Activated T-cell treated with anti-CD3 and anti-CD28 coated beads, Interleukin-2, amount 50 U/mL, for 72 hours (primary cell): ENCODE measurements at regions not wholly inside any gene's neighbourhood (a gene's known extent, or its start where the extent isn't known, plus 50 kb on each side); places are given as distances from the start of the nearest gene placed in this dataset.

ENCODE experiments used
- ATAC-seq, 2 donors: fragments of 150-1000 bp; cut with Tn5 transposase; replicated peaks in 1 of 2; 2 replicates each; pipeline ENCODE4 v1.10.0; 2021; ENCODE audit warnings: moderate library complexity in 2 of 2, mild to moderate bottlenecking in 1 of 2
- DNase-seq, 2 donors: peaks; one replicate each; pipeline ENCODE4 v3.0.0; 2021 to 2022; ENCODE audit warnings: mixed read lengths in 1 of 2
- H3K27ac Mint-ChIP-seq: one replicate; pipeline ENCODE4 v1.8.0; 2022; ENCODE audit warnings: mild to moderate bottlenecking, moderate library complexity, mixed read lengths
- H3K27me3 Mint-ChIP-seq: one replicate; pipeline ENCODE4 v1.8.0; 2022; ENCODE audit warnings: low read depth, mixed read lengths
- H3K36me3 Mint-ChIP-seq, 2 donors: one replicate each; pipeline ENCODE4 v1.8.0; 2022; ENCODE audit warnings: mixed read lengths in 2 of 2, mild to moderate bottlenecking in 1 of 2; ENCODE audit not compliant: insufficient read depth in 2 of 2
- H3K4me1 Mint-ChIP-seq: one replicate; pipeline ENCODE4 v1.8.0; 2022; ENCODE audit warnings: low read depth, mixed read lengths
- H3K4me3 Mint-ChIP-seq, 2 donors: one replicate each; pipeline ENCODE4 v1.8.0; 2022; ENCODE audit warnings: mild to moderate bottlenecking in 2 of 2, mixed read lengths in 2 of 2, moderate library complexity in 2 of 2
- H3K9me3 Mint-ChIP-seq, 2 donors: one replicate each; pipeline ENCODE4 v1.8.0; 2022; ENCODE audit warnings: mixed read lengths in 2 of 2

- Mint-ChIP-seq H3K36me3 (peaks cover 1 to 2% of the 10 kb centered on the region in 2 donors), H3K4me1 (no peaks in the 10 kb centered on the region), H3K9me3 (peaks cover 3 to 5% of the 10 kb centered on the region in 2 donors), H3K4me3 (no peak overlapping the region), H3K27ac (no peak overlapping the region), H3K27me3 (no peaks in the 10 kb centered on the region)
- ATAC-seq: no peak
- no peak for DNase-seq
Measured at GRCh38 chr7:52129278-52129677, 812.7 kb upstream of the COBL start.

GRCh38 chr7:52120912-52121311 lies 804.3 kb upstream of the COBL start:
- no peaks in the 10 kb centered on the region for H3K4me1 Mint-ChIP-seq
- peaks cover 1% of the 10 kb centered on the region in 2 donors for H3K36me3 Mint-ChIP-seq
- DNase-seq (no peak), ATAC-seq (no peak)
- no peak overlapping the region for H3K4me3 Mint-ChIP-seq
- H3K9me3 Mint-ChIP-seq: peaks cover 4% of the 10 kb centered on the region in 2 donors
- H3K27ac Mint-ChIP-seq: no peak overlapping the region
- H3K27me3 Mint-ChIP-seq: no peaks in the 10 kb centered on the region

- H3K9me3 Mint-ChIP-seq: peaks cover 1 to 3% of the 10 kb centered on the region in 2 donors
- DNase-seq (no peak), ATAC-seq (no peak)
- no peak overlapping the region for H3K27ac Mint-ChIP-seq
- no peaks in the 10 kb centered on the region for H3K4me1 Mint-ChIP-seq
- H3K27me3 Mint-ChIP-seq: no peaks in the 10 kb centered on the region
- H3K4me3 Mint-ChIP-seq: no peak overlapping the region
- peaks cover 0 to 1% of the 10 kb centered on the region in 2 donors for H3K36me3 Mint-ChIP-seq
Measured at GRCh38 chr7:52119537-52119936, 802.9 kb upstream of the COBL start.

- Mint-ChIP-seq H3K4me3 (no peak overlapping the region), H3K9me3 (peaks cover 1 to 6% of the 10 kb centered on the region in 2 donors), H3K27me3 (no peaks in the 10 kb centered on the region), H3K27ac (no peak overlapping the region), H3K4me1 (no peaks in the 10 kb centered on the region), H3K36me3 (peaks cover 0 to 1% of the 10 kb centered on the region in 2 donors)
- DNase-seq (no peak), ATAC-seq (no peak)
Measured at GRCh38 chr7:52114509-52114908, 797.9 kb upstream of the COBL start.

- Mint-ChIP-seq H3K9me3 (peaks cover 1 to 6% of the 10 kb centered on the region in 2 donors), H3K4me3 (no peak overlapping the region), H3K36me3 (peaks cover 0 to 1% of the 10 kb centered on the region in 2 donors), H3K27me3 (no peaks in the 10 kb centered on the region), H3K27ac (no peak overlapping the region), H3K4me1 (no peaks in the 10 kb centered on the region)
- ATAC-seq (no peak), DNase-seq (no peak)
Measured at GRCh38 chr7:52114056-52114455, 797.4 kb upstream of the COBL start.

- H3K9me3 Mint-ChIP-seq: peaks cover 4 to 5% of the 10 kb centered on the region in 2 donors
- no peak for DNase-seq
- no peaks in the 10 kb centered on the region for H3K27me3 Mint-ChIP-seq
- no peak overlapping the region for H3K4me3 Mint-ChIP-seq
- H3K4me1 Mint-ChIP-seq: no peaks in the 10 kb centered on the region
- H3K27ac Mint-ChIP-seq: no peak overlapping the region
- peaks cover 0 to 2% of the 10 kb centered on the region in 2 donors for H3K36me3 Mint-ChIP-seq
- no peak for ATAC-seq
Measured at GRCh38 chr7:52107355-52107754, 790.7 kb upstream of the COBL start.

- H3K36me3 Mint-ChIP-seq: peaks cover 0 to 2% of the 10 kb centered on the region in 2 donors
- H3K4me1 Mint-ChIP-seq: no peaks in the 10 kb centered on the region
- no peak overlapping the region for H3K4me3 Mint-ChIP-seq
- no peak for DNase-seq
- H3K27me3 Mint-ChIP-seq: no peaks in the 10 kb centered on the region
- ATAC-seq: no peak
- H3K27ac Mint-ChIP-seq: no peak overlapping the region
- peaks cover 6 to 13% of the 10 kb centered on the region in 2 donors for H3K9me3 Mint-ChIP-seq
Measured at GRCh38 chr7:52095861-52096260, 779.3 kb upstream of the COBL start.

- DNase-seq (no peak), ATAC-seq (no peak)
- H3K9me3 Mint-ChIP-seq: peaks cover 4 to 14% of the 10 kb centered on the region in 2 donors
- peaks cover 0 to 3% of the 10 kb centered on the region in 2 donors for H3K36me3 Mint-ChIP-seq
- no peak overlapping the region for H3K27ac Mint-ChIP-seq
- no peaks in the 10 kb centered on the region for H3K27me3 Mint-ChIP-seq
- H3K4me1 Mint-ChIP-seq: no peaks in the 10 kb centered on the region
- no peak overlapping the region for H3K4me3 Mint-ChIP-seq
Measured at GRCh38 chr7:52091996-52092395, 775.4 kb upstream of the COBL start.

- H3K27ac Mint-ChIP-seq: no peak overlapping the region
- H3K36me3 Mint-ChIP-seq: peaks cover 0 to 3% of the 10 kb centered on the region in 2 donors
- ATAC-seq: no peak
- H3K9me3 Mint-ChIP-seq: peaks cover 1 to 13% of the 10 kb centered on the region in 2 donors
- H3K27me3 Mint-ChIP-seq: no peaks in the 10 kb centered on the region
- DNase-seq: no peak
- H3K4me1 Mint-ChIP-seq: no peaks in the 10 kb centered on the region
- no peak overlapping the region for H3K4me3 Mint-ChIP-seq
Measured at GRCh38 chr7:52091101-52091500, 774.5 kb upstream of the COBL start.

- peaks cover 0 to 3% of the 10 kb centered on the region in 2 donors for H3K36me3 Mint-ChIP-seq
- H3K4me1 Mint-ChIP-seq: no peaks in the 10 kb centered on the region
- no peak overlapping the region for H3K27ac Mint-ChIP-seq
- no peak for ATAC-seq
- H3K9me3 Mint-ChIP-seq: peaks cover 0 to 6% of the 10 kb centered on the region in 2 donors
- H3K27me3 Mint-ChIP-seq: no peaks in the 10 kb centered on the region
- no peak for DNase-seq
- H3K4me3 Mint-ChIP-seq: no peak overlapping the region
Measured at GRCh38 chr7:52088008-52088901, 771.6 kb upstream of the COBL start.

- no peak for ATAC-seq
- peaks cover 1 to 4% of the 10 kb centered on the region in 2 donors for H3K9me3 Mint-ChIP-seq
- H3K4me1 Mint-ChIP-seq: no peaks in the 10 kb centered on the region
- no peak for DNase-seq
- H3K36me3 Mint-ChIP-seq: peaks cover 0 to 3% of the 10 kb centered on the region in 2 donors
- H3K27me3 Mint-ChIP-seq: no peaks in the 10 kb centered on the region
- H3K4me3 Mint-ChIP-seq: no peak overlapping the region
- H3K27ac Mint-ChIP-seq: no peak overlapping the region
Measured at GRCh38 chr7:52085610-52086009, 769.0 kb upstream of the COBL start.

- ATAC-seq: no peak
- no peaks in the 10 kb centered on the region for H3K4me1 Mint-ChIP-seq
- peaks cover 8 to 11% of the 10 kb centered on the region in 2 donors for H3K9me3 Mint-ChIP-seq
Measured at GRCh38 chr7:52080493-52080892, 763.9 kb upstream of the COBL start.

GRCh38 chr7:52079726-52080125 lies 763.1 kb upstream of the COBL start:
- peaks cover 10 to 11% of the 10 kb centered on the region in 2 donors for H3K9me3 Mint-ChIP-seq
- no peaks in the 10 kb centered on the region for H3K36me3 Mint-ChIP-seq
- H3K4me3 Mint-ChIP-seq: no peak overlapping the region
- no peak for DNase-seq
- no peaks in the 10 kb centered on the region for H3K4me1 Mint-ChIP-seq
- H3K27me3 Mint-ChIP-seq: no peaks in the 10 kb centered on the region
- no peak for ATAC-seq
- H3K27ac Mint-ChIP-seq: no peak overlapping the region

More at GRCh38 chr7:52080493-52080892, 763.9 kb upstream of the COBL start:
- no peaks in the 10 kb centered on the region for H3K36me3 Mint-ChIP-seq
- no peaks in the 10 kb centered on the region for H3K27me3 Mint-ChIP-seq
- DNase-seq: no peak
- no peak overlapping the region for H3K4me3 Mint-ChIP-seq
- no peak overlapping the region for H3K27ac Mint-ChIP-seq
